AG09319 (cell line): ENCODE measurements at regions not wholly inside any gene's neighbourhood (a gene's known extent, or its start where the extent isn't known, plus 50 kb on each side); places are given as distances from the start of the nearest gene placed in this dataset.

ENCODE experiments used
- DNase-seq: peaks from one replicate; pipeline ENCODE4 v3.0.0-alpha.2; 2010; ENCODE audit warnings: low read depth; ENCODE audit errors: extremely low read depth
- CTCF ChIP-seq: IDR thresholded peaks from 2 replicates; pipeline ENCODE4 v1.5.1; 2011; ENCODE audit warnings: low read depth, mild to moderate bottlenecking, inconsistent platforms, low read length, moderate library complexity

DNA sequence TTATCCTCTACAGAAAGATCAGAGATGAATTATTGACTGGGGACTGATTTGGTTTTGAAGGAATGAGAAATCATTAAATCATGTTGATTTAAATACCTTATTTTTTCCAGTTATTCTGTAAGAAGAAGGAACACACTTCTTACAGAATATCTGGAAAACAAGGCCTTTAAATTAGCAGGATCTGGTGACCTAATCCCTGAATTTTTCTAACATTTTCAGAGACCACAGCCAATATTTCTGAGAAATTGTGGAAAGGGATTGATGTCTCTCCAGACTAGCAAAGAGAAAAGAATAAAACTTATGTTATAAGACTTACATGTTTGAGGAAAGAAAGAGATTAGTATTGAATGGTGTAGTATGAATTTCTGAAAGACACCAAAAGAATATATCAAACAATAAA, 104.0 kb downstream of the KCNE4 start:
- no peak for TF ChIP-seq CTCF
- DNase-seq: no peak

- DNase-seq: no peak
- no peak for TF ChIP-seq CTCF
These were observed 110.0 kb downstream of the KCNE4 start for GRCh38 chr2:223161873-223162458.

DNA sequence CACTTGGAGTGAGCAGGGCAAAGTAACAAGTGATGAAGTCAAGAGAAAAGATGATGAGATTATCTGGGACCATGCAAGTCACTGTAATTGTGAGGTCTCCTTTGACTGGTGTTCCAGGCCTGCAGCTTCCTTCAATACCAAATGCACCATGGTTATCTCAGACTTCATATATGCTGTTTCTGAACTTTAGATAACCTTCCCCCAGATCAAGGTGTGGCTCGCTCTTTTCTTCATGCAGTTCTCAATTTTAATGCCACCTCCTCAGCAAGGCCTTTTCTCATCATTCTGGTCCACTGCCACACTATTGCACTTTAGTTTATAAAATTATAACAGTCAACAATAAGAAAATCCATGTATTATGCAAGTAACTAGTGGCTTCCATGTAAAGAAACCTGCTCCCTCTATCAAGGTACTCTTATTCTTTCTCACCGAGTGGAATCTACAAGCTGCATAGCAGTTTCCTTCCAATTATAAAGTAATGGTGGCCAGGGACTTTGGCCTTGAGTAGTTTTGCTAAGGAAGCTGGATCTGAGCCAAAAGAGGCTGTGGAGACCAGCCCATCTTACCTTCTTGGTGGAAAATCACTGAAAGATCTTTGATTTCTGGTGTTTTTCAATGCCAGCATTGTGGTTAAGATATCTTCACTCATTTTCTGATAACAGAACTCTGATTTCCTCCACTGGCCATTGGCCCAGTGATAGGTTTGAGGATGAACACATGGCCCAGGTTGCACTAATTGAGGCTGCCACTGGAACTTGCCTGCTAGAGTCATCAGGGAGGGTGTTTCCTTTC, 113.6 kb downstream of the KCNE4 start:
- no peak for TF ChIP-seq CTCF
- DNase-seq: no peak

GRCh38 chr2:223166215-223166493, 114.2 kb downstream of the KCNE4 start:
- no peak for DNase-seq
- TF ChIP-seq CTCF: no peak

DNA sequence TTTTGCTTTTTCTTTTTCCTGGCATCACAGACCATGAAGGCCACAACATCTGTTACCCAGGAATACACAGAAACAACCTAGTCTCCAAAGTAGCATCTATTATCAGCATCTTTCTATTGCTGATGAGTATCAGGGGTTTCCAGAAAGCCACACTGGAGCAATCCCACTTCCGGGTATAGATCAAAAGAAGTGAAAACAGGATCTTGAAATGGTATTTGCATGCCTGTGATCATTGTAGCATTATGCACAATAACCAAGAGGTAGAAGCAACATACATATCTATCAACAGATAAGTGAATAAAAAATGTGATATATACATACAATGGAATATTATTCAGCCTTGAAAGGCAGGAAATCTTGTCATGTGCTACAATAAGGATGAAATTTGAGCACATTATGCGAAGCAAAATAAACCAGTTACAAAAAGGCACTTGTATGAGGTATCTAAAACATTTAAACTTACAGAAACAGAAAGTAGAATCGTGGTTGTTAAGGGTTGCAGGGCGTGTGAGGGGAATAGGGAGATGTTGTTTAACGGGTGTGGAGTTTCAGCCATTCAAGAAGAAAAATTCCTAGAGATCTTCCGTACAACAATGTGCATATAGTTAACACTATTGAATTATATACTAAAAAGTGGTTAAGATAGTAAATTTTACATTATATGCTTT, 115.1 kb downstream of the KCNE4 start:
- no peak for TF ChIP-seq CTCF
- DNase-seq: no peak

DNA sequence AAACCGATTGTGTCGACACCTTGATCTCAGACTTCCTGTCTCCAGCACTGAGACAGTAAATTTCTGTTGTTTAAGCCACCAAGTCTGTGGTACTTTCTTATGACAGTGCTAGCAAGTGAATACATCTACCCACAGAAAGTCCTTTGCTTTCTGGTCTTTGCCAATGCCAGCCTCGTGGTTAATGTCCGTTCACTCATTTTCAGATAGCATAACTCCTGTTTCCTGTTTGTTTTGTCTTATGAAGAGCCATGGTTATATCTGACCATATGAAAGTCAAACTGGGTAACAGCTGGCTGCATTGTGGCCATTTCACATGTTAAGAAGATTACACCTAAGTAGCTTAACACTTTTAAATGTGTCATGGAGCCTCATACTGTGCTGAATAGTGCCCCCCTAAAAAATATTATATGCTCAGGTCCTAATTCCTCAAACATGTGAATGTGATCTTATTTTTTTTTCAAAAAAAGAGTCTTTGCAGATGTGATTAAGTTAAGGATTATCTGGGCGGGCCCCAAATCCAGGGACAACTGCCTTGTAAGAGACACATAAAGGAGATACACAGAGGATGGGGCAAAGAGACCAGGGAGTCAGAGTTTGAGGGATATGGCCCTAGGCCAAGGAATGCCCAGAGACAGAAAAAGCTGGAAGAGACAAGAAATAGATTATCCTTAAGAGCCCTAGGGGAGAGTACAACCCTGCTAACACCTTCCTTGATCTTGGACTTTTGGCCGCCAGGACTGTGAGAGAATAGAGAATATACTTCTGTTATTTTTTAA, 118.0 kb downstream of the KCNE4 start:
- no peak for TF ChIP-seq CTCF
- DNase-seq: no peak

DNA sequence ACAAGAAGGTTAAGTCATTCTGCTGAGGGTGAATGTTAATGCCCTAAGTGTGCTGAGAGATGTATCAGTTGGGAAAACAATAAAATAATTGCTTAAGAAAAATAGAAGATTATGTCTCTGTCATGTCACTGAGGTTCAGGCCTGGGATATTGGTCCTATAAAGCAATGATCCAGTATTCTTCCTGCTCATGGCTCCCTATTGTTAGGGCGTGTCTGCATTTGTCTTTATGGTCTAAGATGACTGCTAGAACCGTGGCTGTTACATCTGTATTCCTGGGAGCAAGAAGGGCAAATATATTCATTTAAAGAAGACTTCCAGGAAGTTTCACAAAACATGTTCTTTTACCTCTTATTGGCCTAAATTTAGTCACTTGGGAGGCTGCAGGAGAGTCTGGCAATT, 125.0 kb downstream of the KCNE4 start:
- TF ChIP-seq CTCF: no peak
- no peak for DNase-seq
